CD8-positive, alpha-beta memory T cell (primary cell): ENCODE measurements at regions not wholly inside any gene's neighbourhood (a gene's known extent, or its start where the extent isn't known, plus 50 kb on each side); places are given as distances from the start of the nearest gene placed in this dataset.

Experiments used
- CTCF ChIA-PET: fragments of 350-600 bp; sonication (Branson Sonifier 250); formaldehyde crosslinking; loops from one replicate; lab custom pipeline; 2021; ENCODE audit warnings: antibody characterized with exemption; lab: Charles Lee
- POLR2A ChIA-PET: fragments of 350-600 bp; sonication (Branson Sonifier 250); formaldehyde crosslinking; loops from one replicate; lab custom pipeline; 2021; ENCODE audit warnings: antibody characterized with exemption; lab: Charles Lee
- DNase-seq, 5 donors: peaks; one replicate each; pipeline versions ENCODE4 v3.0.0 to v3.0.0-alpha.2; 2020 to 2022; ENCODE audit warnings: mixed read lengths in 1 of 5
- H3K27ac ChIP-seq: one replicate; pipeline ENCODE4 v1.7.0; 2013; ENCODE audit warnings: low read depth, mild to moderate bottlenecking, low read length, moderate library complexity
- H3K27me3 ChIP-seq: 2 replicates; pipeline ENCODE4 v1.7.0; 2013; ENCODE audit warnings: low read length, mild to moderate bottlenecking; ENCODE audit not compliant: insufficient read depth, poor library complexity, severe bottlenecking
- H3K36me3 ChIP-seq: 2 replicates; pipeline ENCODE4 v1.7.0; 2013; ENCODE audit warnings: mild to moderate bottlenecking, low read length, moderate library complexity; ENCODE audit not compliant: insufficient read depth
- H3K4me1 ChIP-seq: 2 replicates; pipeline ENCODE4 v1.7.0; 2013; ENCODE audit warnings: mild to moderate bottlenecking, low read length, moderate library complexity; ENCODE audit not compliant: insufficient read depth
- H3K4me3 ChIP-seq: 2 replicates; pipeline ENCODE4 v1.7.0; 2013; ENCODE audit warnings: mild to moderate bottlenecking, low read length
- H3K9me3 ChIP-seq: 2 replicates; pipeline ENCODE4 v1.7.0; 2013; ENCODE audit warnings: mild to moderate bottlenecking, low read length
- H3K27ac Mint-ChIP-seq, 8 donors: one replicate each; pipeline ENCODE4 v1.8.0; 2020 to 2021; ENCODE audit warnings: mixed read lengths in 8 of 8, mild to moderate bottlenecking in 6 of 8, inconsistent platforms in 3 of 8, moderate library complexity in 3 of 8
- H3K27me3 Mint-ChIP-seq, 2 donors: one replicate each; pipeline ENCODE4 v1.8.0; 2020 to 2021; ENCODE audit warnings: mixed read lengths in 2 of 2, mild to moderate bottlenecking in 1 of 2, moderate library complexity in 1 of 2
- H3K36me3 Mint-ChIP-seq, 3 donors: one replicate each; pipeline ENCODE4 v1.8.0; 2020 to 2021; ENCODE audit warnings: mixed read lengths in 3 of 3, inconsistent platforms in 1 of 3, mild to moderate bottlenecking in 1 of 3
- H3K4me1 Mint-ChIP-seq, 3 donors: one replicate each; pipeline ENCODE4 v1.8.0; 2020 to 2021; ENCODE audit warnings: mixed read lengths in 3 of 3, inconsistent platforms in 1 of 3, mild to moderate bottlenecking in 1 of 3
- H3K4me3 Mint-ChIP-seq, 7 donors: one replicate each; pipeline ENCODE4 v1.8.0; 2020 to 2021; ENCODE audit warnings: mixed read lengths in 7 of 7, mild to moderate bottlenecking in 6 of 7, moderate library complexity in 4 of 7, inconsistent platforms in 2 of 7
- H3K9me3 Mint-ChIP-seq, 5 donors: one replicate each; pipeline ENCODE4 v1.8.0; 2020 to 2022; ENCODE audit warnings: mixed read lengths in 5 of 5, mild to moderate bottlenecking in 3 of 5, moderate library complexity in 2 of 5, inconsistent platforms in 1 of 5

GRCh38 chr14:61630399-61631044, 64.8 kb upstream of the HIF1A start:
- DNase-seq, result no peak
- no peaks in the 10 kb centered on the region for H3K9me3 ChIP-seq
- no peak overlapping the region for H3K27ac Mint-ChIP-seq
- H3K9me3 Mint-ChIP-seq, result no peaks in the 10 kb centered on the region
- ChIA-PET POLR2A (no interaction called here), CTCF (no interaction called here)
- no peak overlapping the region for H3K4me3 ChIP-seq
- no peak overlapping the region for H3K4me3 Mint-ChIP-seq
- no peaks in the 10 kb centered on the region for H3K36me3 ChIP-seq
- H3K36me3 Mint-ChIP-seq, result peaks cover 0 to 4% (median 3%) of the 10 kb centered on the region in 3 donors
- no peaks in the 10 kb centered on the region for H3K4me1 Mint-ChIP-seq
- no peaks in the 10 kb centered on the region for H3K27me3 Mint-ChIP-seq
- no peaks in the 10 kb centered on the region for H3K4me1 ChIP-seq
- H3K27me3 ChIP-seq, result no peaks in the 10 kb centered on the region
- H3K27ac ChIP-seq, result no peak overlapping the region

GRCh38 chr14:61631045-61631687, 64.1 kb upstream of the HIF1A start:
- no peak overlapping the region for H3K4me3 Mint-ChIP-seq
- Histone ChIP-seq H3K4me3 (no peak overlapping the region), H3K9me3 (no peaks in the 10 kb centered on the region), H3K27ac (no peak overlapping the region), H3K36me3 (no peaks in the 10 kb centered on the region), H3K27me3 (no peaks in the 10 kb centered on the region), H3K4me1 (no peaks in the 10 kb centered on the region)
- no peaks in the 10 kb centered on the region for H3K9me3 Mint-ChIP-seq
- no peaks in the 10 kb centered on the region for H3K4me1 Mint-ChIP-seq
- peaks cover 0 to 5% (median 2%) of the 10 kb centered on the region in 3 donors for H3K36me3 Mint-ChIP-seq
- no peak for DNase-seq
- no peaks in the 10 kb centered on the region for H3K27me3 Mint-ChIP-seq
- ChIA-PET POLR2A (no interaction called here), CTCF (no interaction called here)
- H3K27ac Mint-ChIP-seq, result no peak overlapping the region

- H3K4me3 ChIP-seq, result no peak overlapping the region
- ChIA-PET POLR2A (interaction anchor here (0.6 kb wide), 1 partner anchor 63 kb away, joined by 3 read pairs; the partner anchor contains the start of gene HIF1A), CTCF (no interaction called here)
- no peaks in the 10 kb centered on the region for H3K4me1 Mint-ChIP-seq
- H3K36me3 Mint-ChIP-seq, result peaks cover 0 to 5% (median 0%) of the 10 kb centered on the region in 3 donors
- DNase-seq, result no peak
- H3K27ac Mint-ChIP-seq, result no peak overlapping the region
- no peaks in the 10 kb centered on the region for H3K9me3 Mint-ChIP-seq
- no peak overlapping the region for H3K27ac ChIP-seq
- H3K4me3 Mint-ChIP-seq, result no peak overlapping the region
- no peaks in the 10 kb centered on the region for H3K9me3 ChIP-seq
- H3K4me1 ChIP-seq, result no peaks in the 10 kb centered on the region
- no peaks in the 10 kb centered on the region for H3K27me3 Mint-ChIP-seq
- no peaks in the 10 kb centered on the region for H3K27me3 ChIP-seq
- H3K36me3 ChIP-seq, result no peaks in the 10 kb centered on the region
Observed at GRCh38 chr14:61632401-61632800, 62.9 kb upstream of the HIF1A start.

- Histone ChIP-seq H3K36me3 (no peaks in the 10 kb centered on the region), H3K27me3 (no peaks in the 10 kb centered on the region), H3K9me3 (no peaks in the 10 kb centered on the region), H3K4me1 (no peaks in the 10 kb centered on the region), H3K27ac (no peak overlapping the region), H3K4me3 (no peak overlapping the region)
- no peak overlapping the region for H3K27ac Mint-ChIP-seq
- H3K27me3 Mint-ChIP-seq, result no peaks in the 10 kb centered on the region
- DNase-seq, result no peak
- H3K9me3 Mint-ChIP-seq, result no peaks in the 10 kb centered on the region
- CTCF ChIA-PET, result no interaction called here
- H3K4me3 Mint-ChIP-seq, result no peak overlapping the region
- peaks cover 0 to 5% (median 0%) of the 10 kb centered on the region in 3 donors for H3K36me3 Mint-ChIP-seq
- POLR2A ChIA-PET, result interaction anchor here (0.6 kb wide), 1 partner anchor 63 kb away, joined by 3 read pairs; the partner anchor contains the start of gene HIF1A
- H3K4me1 Mint-ChIP-seq, result no peaks in the 10 kb centered on the region
Observed at GRCh38 chr14:61632807-61633206, 62.5 kb upstream of the HIF1A start.

- Mint-ChIP-seq H3K4me3 (no peak overlapping the region), H3K27ac (no peak overlapping the region), H3K9me3 (no peaks in the 10 kb centered on the region), H3K36me3 (peaks cover 0 to 5% (median 0%) of the 10 kb centered on the region in 3 donors), H3K4me1 (no peaks in the 10 kb centered on the region), H3K27me3 (no peaks in the 10 kb centered on the region)
- Histone ChIP-seq H3K4me3 (no peak overlapping the region), H3K36me3 (no peaks in the 10 kb centered on the region), H3K27me3 (no peaks in the 10 kb centered on the region), H3K9me3 (no peaks in the 10 kb centered on the region), H3K4me1 (no peaks in the 10 kb centered on the region), H3K27ac (no peak overlapping the region)
- POLR2A ChIA-PET, result no interaction called here
- no peak for DNase-seq
- CTCF ChIA-PET, result no interaction called here
Observed at GRCh38 chr14:61636291-61636690, 59.0 kb upstream of the HIF1A start.

GRCh38 chr14:61636779-61637178, 58.5 kb upstream of the HIF1A start:
- Histone ChIP-seq H3K9me3 (no peaks in the 10 kb centered on the region), H3K4me1 (no peaks in the 10 kb centered on the region), H3K27ac (no peak overlapping the region), H3K27me3 (no peaks in the 10 kb centered on the region), H3K36me3 (no peaks in the 10 kb centered on the region), H3K4me3 (no peak overlapping the region)
- Mint-ChIP-seq H3K9me3 (no peaks in the 10 kb centered on the region), H3K36me3 (peaks cover 0 to 5% (median 0%) of the 10 kb centered on the region in 3 donors), H3K4me1 (peaks cover 0 to under 1% (median 0%) of the 10 kb centered on the region in 3 donors), H3K27ac (peak overlapping the region in 1 of 8 donors; percentile 24), H3K27me3 (no peaks in the 10 kb centered on the region), H3K4me3 (no peak overlapping the region)
- ChIA-PET POLR2A (no interaction called here), CTCF (no interaction called here)
- DNase-seq, result no peak

GRCh38 chr14:61638595-61639387, 56.5 kb upstream of the HIF1A start:
- POLR2A ChIA-PET, result no interaction called here
- DNase-seq, result no peak
- Mint-ChIP-seq H3K4me1 (peaks cover 0 to 4% (median 0%) of the 10 kb centered on the region in 3 donors), H3K27me3 (no peaks in the 10 kb centered on the region), H3K27ac (no peak overlapping the region), H3K36me3 (peaks cover 0 to 5% (median 0%) of the 10 kb centered on the region in 3 donors), H3K4me3 (no peak overlapping the region), H3K9me3 (no peaks in the 10 kb centered on the region)
- H3K27ac ChIP-seq, result no peak overlapping the region
- no peaks in the 10 kb centered on the region for H3K9me3 ChIP-seq
- no peaks in the 10 kb centered on the region for H3K36me3 ChIP-seq
- CTCF ChIA-PET, result no interaction called here
- H3K4me3 ChIP-seq, result no peak overlapping the region
- H3K4me1 ChIP-seq, result no peaks in the 10 kb centered on the region
- H3K27me3 ChIP-seq, result no peaks in the 10 kb centered on the region
